Coronary artery (tissue), 2 donors: ENCODE measurements at regions not wholly inside any gene's neighbourhood (a gene's known extent, or its start where the extent isn't known, plus 50 kb on each side); places are given as distances from the start of the nearest gene placed in this dataset.

Experiments
- DNase-seq: peaks from one replicate; pipeline ENCODE4 v3.0.0-alpha.2; 2017; ENCODE audit warnings: low spot score
- H3K27ac ChIP-seq, 2 donors: fragments of 200-600 bp; sonication (generic); one replicate each; pipeline ENCODE4 v1.5.1; 2016 to 2019
- H3K4me3 ChIP-seq: fragments of 200-600 bp; sonication (generic); 2 replicates; pipeline ENCODE4 v1.5.1; 2016; ENCODE audit warnings: mild to moderate bottlenecking, moderate library complexity
- TF ChIP-seq, protein P1 (sequence below): fragments of 200-600 bp; sonication (generic); IDR thresholded peaks from one replicate; pipeline ENCODE4 v1.5.1; 2019; ENCODE audit warnings: antibody characterized with exemption

DNA sequence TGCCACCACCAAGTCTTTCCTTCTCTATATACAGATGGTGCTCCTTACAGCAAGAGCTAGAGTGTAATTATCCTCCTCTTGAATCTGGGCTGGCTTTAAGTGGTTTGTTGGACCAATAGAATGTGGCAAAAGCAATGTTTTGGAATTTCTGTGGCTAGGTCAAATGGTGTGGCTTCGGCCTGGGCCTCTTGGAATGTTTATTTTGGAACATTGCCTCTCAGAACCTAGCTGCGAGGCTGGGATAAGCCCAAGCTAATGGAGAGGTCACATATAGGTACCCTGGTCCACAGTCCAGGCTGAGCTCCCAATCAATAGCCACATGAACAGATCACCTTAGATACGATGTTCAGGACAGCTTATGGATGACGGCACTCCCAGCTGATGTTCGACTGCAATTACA, 556.7 kb downstream of the TYW1 start:
- no peak for DNase-seq
- no peak overlapping the region for H3K4me3 ChIP-seq
- H3K27ac ChIP-seq: no peak overlapping the region
- TF ChIP-seq, protein P1, sequence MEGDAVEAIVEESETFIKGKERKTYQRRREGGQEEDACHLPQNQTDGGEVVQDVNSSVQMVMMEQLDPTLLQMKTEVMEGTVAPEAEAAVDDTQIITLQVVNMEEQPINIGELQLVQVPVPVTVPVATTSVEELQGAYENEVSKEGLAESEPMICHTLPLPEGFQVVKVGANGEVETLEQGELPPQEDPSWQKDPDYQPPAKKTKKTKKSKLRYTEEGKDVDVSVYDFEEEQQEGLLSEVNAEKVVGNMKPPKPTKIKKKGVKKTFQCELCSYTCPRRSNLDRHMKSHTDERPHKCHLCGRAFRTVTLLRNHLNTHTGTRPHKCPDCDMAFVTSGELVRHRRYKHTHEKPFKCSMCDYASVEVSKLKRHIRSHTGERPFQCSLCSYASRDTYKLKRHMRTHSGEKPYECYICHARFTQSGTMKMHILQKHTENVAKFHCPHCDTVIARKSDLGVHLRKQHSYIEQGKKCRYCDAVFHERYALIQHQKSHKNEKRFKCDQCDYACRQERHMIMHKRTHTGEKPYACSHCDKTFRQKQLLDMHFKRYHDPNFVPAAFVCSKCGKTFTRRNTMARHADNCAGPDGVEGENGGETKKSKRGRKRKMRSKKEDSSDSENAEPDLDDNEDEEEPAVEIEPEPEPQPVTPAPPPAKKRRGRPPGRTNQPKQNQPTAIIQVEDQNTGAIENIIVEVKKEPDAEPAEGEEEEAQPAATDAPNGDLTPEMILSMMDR: no peak

DNA sequence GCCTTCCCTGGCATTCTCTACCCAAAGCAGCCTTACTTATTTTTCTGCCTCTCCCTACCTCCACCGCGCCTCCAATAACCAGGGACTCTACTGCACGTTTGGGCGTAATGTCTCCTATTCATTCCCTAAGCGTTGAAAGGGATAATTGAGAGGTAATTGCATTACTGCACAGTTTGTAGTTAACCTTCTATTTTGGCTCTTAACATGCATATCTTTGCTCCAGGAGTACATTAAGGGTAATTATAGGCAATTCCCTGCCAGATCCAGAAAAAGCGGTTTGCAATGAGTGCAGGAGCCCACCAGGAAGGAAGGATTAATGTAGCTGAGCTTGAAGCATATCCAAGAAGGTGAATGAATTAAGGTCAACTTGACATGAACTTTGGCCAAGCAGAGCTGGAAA, 558.4 kb downstream of the TYW1 start:
- TF ChIP-seq, protein P1: no peak
- DNase-seq: no peak

DNA sequence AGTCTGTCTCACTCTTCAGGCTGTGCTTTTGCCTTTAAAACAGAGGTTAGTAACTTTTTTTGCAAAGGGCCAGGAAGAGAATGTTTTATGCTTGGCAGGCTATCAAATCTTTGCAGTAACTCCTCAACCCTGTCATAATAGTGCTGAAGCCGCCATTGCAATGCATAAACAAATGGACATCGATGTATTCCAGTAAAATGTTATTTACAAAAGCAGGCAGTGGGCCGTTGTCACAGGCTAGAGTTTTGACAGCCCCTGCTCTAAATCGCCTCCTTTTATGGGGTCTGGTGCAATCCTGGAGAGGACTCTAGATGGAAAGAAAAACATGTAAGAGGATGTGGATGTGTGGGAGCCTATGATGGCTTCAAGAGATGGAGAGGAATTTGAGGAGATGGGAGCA, 568.3 kb downstream of the TYW1 start:
- no peak overlapping the region for H3K27ac ChIP-seq
- TF ChIP-seq, protein P1: no peak
- no peak overlapping the region for H3K4me3 ChIP-seq
- DNase-seq: no peak

More for the DNA sequence above, 558.4 kb downstream of the TYW1 start:
- no peak overlapping the region for H3K4me3 ChIP-seq
- H3K27ac ChIP-seq: no peak overlapping the region

DNA sequence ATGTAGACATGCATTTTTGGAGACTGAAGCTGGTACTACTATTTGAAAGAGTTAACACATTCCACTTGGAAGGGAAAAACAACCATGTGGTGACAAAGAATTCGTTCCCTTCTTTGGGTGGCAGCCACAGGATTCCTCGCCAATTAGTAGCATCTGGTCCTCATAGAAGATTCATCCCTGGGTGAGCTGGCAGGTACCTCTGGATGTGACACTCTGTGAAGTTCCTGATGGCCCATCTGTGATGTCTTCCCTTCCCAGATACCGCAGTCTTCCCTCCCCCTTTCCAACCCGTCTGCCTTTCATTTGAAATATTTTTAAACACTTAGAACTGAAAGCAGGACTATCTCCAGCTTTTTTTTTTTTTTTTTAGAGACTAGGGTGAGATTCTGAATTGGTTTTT, 569.5 kb downstream of the TYW1 start:
- DNase-seq: no peak
- no peak overlapping the region for H3K27ac ChIP-seq
- TF ChIP-seq, protein P1: no peak
- no peak overlapping the region for H3K4me3 ChIP-seq

DNA sequence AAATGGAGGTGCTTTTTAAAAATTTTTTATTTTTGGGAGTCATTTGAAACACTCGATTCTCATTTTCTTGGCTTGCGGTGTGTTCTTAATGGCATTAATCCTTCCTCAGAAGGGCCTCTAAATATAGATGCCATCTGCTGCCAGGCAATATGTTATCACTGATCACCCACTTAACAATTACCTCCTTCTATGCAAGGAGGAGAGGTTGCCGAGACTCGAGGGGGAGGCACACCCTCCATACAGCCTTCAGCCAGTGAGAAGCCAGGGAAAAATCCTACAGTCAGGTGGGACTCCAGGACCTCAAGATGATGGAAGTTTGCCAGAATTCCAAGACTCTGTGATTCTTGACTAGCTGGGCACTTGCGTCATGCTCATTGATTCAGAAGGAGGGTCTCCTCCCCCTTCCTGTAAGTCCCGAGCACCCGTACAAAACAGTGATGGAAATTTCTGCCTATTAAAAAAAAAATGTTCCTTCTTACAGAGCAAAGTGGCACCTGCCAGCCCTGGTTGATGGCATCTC, 574.5 kb downstream of the TYW1 start:
- Histone ChIP-seq H3K4me3 (no peak overlapping the region), H3K27ac (no peak overlapping the region)
- TF ChIP-seq, protein P1: no peak
- no peak for DNase-seq

DNA sequence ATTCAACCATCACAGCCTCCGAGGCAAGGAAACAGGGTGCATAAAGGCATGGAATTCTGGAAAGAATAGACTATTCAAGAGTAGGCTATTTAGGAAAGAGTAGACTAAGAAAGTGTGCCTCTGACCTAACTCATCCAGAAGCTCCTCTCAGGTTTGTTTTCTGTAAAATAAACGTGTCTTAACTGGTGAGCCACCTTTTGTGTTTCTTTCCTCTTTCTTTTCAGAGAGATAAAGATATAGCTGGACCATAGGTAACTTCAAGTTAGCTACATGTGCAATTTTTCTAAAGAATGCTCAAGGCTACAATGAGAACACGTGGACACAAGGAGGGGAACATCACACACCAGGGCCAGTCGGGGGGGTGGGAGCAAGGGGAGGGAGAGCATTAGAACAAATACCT, 577.0 kb downstream of the TYW1 start:
- TF ChIP-seq, protein P1: no peak
- H3K27ac ChIP-seq: no peak overlapping the region
- H3K4me3 ChIP-seq: no peak overlapping the region
- no peak for DNase-seq

DNA sequence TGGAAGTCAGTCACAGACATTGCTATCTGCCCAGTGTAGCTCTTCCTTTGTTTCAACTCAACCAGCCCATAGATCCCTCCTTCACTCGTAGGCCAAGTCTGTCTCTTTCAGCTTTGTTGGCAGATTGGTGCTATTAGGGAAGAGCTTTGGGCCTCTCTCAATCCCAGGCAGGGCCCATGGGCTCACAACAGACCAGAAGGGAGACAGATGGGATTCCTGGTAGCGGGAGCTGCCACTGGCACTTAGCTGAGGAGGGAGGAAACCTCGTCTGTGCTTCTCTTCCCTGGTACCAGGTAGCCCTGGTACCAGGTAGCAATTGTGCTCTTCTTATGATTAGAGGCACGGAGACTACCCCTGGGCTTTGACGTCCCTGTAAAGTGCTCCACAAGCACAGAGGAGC, 592.0 kb downstream of the TYW1 start:
- TF ChIP-seq, protein P1: no peak
- no peak overlapping the region for H3K4me3 ChIP-seq
- no peak overlapping the region for H3K27ac ChIP-seq
- DNase-seq: no peak
